GM12872 (cell line): ENCODE measurements at regions not wholly inside any gene's neighbourhood (a gene's known extent, or its start where the extent isn't known, plus 50 kb on each side); places are given as distances from the start of the nearest gene placed in this dataset.

Experiments
- TF ChIP-seq, protein P1 (sequence below): IDR thresholded peaks from 3 replicates; pipeline ENCODE4 v1.5.1; 2011; ENCODE audit warnings: low read depth, mild to moderate bottlenecking, low read length, moderate library complexity; ENCODE audit not compliant: insufficient read depth

DNA sequence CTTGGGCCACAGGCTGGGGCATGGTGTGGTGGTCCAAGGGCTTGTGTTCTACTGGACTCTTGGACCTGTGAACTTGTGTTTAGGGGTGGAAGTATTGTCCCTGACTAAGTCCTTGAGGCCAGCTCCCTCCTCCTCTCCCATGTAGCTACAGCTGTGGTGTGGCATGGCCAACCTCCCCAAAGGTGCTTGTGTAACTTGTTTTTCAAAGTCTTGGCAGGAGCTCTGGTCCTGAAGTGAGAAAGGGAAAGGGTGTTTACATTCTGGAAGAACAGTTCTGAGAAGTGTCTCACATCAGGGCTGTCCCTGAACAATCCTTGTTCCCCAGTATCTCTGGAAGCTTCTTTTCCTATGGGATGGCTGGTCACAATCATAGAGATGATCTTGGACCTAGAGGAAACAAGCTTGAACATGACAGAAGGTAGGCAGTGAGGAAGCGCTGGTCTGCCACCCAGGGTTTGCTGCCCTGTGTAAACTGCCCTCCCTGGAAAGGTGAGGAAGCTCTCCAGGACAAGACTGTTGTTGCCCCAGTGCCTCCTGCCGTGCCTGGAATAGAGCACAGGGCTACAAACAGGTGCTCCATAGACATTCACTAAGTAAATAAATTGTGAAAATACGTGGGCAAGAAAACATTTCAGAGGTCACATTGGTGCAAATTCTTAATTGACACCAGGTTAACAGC lies 64.6 kb upstream of the KLF9 start:
- TF ChIP-seq, protein P1, sequence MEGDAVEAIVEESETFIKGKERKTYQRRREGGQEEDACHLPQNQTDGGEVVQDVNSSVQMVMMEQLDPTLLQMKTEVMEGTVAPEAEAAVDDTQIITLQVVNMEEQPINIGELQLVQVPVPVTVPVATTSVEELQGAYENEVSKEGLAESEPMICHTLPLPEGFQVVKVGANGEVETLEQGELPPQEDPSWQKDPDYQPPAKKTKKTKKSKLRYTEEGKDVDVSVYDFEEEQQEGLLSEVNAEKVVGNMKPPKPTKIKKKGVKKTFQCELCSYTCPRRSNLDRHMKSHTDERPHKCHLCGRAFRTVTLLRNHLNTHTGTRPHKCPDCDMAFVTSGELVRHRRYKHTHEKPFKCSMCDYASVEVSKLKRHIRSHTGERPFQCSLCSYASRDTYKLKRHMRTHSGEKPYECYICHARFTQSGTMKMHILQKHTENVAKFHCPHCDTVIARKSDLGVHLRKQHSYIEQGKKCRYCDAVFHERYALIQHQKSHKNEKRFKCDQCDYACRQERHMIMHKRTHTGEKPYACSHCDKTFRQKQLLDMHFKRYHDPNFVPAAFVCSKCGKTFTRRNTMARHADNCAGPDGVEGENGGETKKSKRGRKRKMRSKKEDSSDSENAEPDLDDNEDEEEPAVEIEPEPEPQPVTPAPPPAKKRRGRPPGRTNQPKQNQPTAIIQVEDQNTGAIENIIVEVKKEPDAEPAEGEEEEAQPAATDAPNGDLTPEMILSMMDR: no peak

DNA sequence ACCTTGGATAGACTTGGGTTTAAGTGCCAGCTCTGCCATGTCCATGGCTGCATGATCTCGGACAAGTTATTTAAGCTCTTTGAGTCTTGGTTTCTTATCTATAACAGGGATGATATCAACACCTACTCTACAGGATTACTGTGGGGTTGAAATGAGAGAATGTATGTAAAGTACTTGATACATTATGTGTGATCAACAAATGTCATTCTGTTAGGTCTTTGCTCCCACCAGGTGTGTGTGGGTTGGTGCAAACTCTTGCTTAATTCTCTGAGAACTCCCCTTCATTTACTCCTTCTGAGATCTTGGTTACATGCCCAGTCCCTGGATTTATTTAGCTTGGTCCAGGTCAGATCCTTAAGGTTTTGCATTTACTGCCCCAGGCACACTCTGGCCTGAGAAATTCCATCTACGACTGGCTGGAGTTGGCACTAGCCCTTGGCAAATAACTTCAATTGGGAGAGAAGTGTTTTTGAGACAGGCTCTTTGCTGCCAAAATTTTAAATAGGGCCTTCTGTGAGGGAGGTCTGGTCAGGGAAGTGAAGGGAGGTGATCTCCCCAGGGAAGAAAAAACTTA lies 63.5 kb upstream of the KLF9 start:
- TF ChIP-seq, protein P1: no peak

DNA sequence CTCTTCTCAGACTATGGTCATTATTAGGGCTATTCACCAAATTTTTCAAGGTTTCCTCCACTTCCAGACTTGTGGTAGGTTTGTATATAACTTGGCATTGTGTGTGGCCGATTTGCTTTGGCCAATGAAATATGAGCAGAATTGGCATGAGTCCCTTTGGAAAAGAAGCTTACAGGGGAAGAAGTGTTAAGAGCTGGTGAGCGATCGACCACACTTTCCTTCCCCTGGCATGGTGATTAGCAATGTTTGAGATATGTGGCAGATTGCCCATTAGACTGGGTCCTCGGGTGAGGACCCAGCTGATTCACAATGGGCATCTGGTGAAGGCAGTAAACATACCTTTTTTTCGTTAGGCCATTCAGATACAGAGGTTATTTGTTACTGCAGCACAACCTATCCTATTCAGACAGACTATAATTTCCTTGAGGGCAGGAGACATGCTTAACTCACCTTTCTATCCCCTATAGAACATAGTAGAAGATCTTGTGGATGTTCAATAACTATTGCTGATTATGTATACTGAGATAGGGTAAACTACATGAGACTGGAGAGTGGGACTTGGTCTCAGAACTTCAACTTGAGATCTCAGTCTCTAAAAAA lies 62.8 kb upstream of the KLF9 start:
- TF ChIP-seq, protein P1: no peak

DNA sequence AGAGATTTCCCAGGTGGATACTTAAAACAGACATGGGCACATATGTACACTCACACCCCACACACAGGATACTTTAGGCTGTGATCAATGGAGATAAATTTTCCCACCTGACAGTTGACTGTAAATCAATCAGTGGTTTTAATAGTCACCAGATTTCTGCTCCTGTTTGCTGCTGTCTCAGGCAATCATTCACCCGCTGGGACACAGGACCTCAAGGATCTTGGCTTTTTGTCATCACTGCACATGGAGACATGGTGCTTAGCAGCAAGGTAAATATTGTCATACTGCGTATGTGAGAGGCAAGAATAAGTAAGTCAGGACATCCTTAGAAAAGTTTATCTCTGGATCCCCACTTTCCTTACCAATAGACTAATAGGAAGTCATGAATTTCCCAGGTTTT lies 60.8 kb upstream of the KLF9 start:
- TF ChIP-seq, protein P1: no peak

DNA sequence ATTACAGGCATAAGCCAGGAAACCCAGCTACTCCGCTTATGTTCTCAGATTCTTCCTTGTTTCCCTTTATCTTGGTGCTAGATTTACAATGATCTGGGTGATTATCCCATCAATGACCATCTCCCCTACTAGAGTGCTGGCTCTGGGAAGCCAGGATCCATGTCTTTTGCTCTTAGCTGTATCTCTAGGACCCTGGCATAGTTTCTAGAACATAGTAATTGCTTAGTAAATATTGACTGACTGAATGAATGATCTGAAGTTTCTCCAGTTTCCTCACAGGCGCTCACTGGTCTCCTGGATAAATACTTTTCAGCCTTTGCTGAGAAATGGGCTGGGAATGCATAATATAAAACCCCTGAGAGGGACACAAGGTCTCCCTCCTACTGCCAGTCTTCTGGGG lies 60.0 kb upstream of the KLF9 start:
- TF ChIP-seq, protein P1: no peak

DNA sequence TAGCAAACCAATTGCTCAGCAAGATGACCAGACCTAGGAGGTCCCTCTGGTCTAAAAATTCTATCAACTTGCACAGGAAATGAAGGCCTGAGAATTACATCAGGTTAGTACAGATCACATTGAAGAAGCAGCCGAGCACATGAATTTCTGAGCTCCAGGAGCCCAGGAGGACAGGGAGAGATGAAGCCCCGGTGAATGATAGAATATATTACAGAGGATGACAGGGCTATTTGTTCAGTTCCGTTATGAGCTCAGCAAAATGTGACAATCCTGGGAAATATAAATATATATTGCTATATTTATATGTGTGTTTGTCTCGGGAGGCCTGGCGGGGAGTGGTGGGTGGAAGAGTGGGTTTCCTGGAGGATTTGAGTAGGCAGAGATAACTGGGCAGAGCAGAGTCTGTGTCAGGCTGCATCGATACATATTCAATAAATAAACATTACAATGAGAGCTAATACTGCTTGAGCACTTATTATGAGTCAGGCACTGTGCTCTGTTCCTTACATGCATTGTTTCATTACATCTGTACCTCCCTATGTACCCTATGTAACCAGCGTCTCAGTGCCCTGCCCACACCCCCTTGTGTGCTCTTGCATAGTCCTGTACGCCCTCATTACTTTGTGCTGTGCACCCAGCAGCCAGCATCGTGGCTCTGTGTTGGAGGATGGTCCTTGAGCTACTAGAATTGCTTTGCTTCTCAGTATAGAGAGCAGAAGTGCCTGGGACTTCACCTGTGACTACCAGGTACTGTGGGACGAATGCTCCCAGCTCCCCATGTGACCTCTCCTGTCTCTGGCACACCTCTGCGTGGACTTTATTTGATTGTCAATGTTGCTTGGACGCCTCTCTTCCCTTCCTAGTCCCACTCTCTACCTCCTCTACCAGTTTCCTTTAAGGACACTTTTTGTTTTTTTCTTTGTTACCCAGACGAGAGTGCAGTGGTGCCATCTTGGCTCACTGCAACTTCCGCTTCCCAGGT lies 58.1 kb upstream of the KLF9 start:
- TF ChIP-seq, protein P1: no peak
